Tibial nerve (tissue), 4 donors: ENCODE measurements at regions not wholly inside any gene's neighbourhood (a gene's known extent, or its start where the extent isn't known, plus 50 kb on each side); places are given as distances from the start of the nearest gene placed in this dataset.

ENCODE experiments used
- DNase-seq, 2 donors: peaks; one replicate each; pipeline ENCODE4 v3.0.0-alpha.2; 2019; ENCODE audit warnings: low spot score in 2 of 2
- H3K27ac ChIP-seq, 4 donors: fragments of 200-600 bp; sonication (generic) in 3 of 4; one replicate each; pipeline ENCODE4 v1.5.1; 2017 to 2019; ENCODE audit warnings: mild to moderate bottlenecking in 1 of 4
- H3K27me3 ChIP-seq, 2 donors: fragments of 200-600 bp; sonication (generic) in 1 of 2; one replicate each; pipeline versions ENCODE4 v1.5.1 to v1.6.0; 2017 to 2019
- H3K36me3 ChIP-seq, 3 donors: fragments of 200-600 bp; sonication (generic); one replicate each; pipeline ENCODE4 v1.5.1; 2018 to 2019
- H3K4me1 ChIP-seq, 4 donors: fragments of 200-600 bp; sonication (generic) in 3 of 4; one replicate each; pipeline ENCODE4 v1.5.1; 2017 to 2019
- H3K4me3 ChIP-seq, 4 donors: fragments of 200-600 bp; sonication (generic) in 3 of 4; one replicate each; pipeline ENCODE4 v1.5.1; 2017 to 2019; ENCODE audit warnings: mild to moderate bottlenecking in 1 of 4, moderate library complexity in 1 of 4
- H3K9me3 ChIP-seq, 4 donors: fragments of 200-600 bp; sonication (generic) in 3 of 4; one replicate each; pipeline ENCODE4 v1.5.1; 2017 to 2019
- CTCF ChIP-seq, 5 experiments: fragments of 200-600 bp in 3 of 5; fragments of 450-650 bp in 2 of 5; sonication (generic) in 3 of 5; IDR thresholded peaks; one replicate each; pipeline ENCODE4 v1.5.1; 2016 to 2019; ENCODE audit warnings: antibody characterized with exemption in 5 of 5, mild to moderate bottlenecking in 3 of 5, moderate library complexity in 2 of 5
- EP300 ChIP-seq, 2 donors: sonication (generic); formaldehyde crosslinking; IDR thresholded peaks; one replicate each; pipeline ENCODE4 v1.6.1; 2017; ENCODE audit warnings: antibody characterized with exemption in 2 of 2, mild to moderate bottlenecking in 1 of 2
- POLR2A ChIP-seq, 2 donors: fragments of 450-650 bp; IDR thresholded peaks; one replicate each; pipeline ENCODE4 v1.6.1; 2017; ENCODE audit warnings: antibody characterized with exemption in 2 of 2, mild to moderate bottlenecking in 2 of 2, moderate library complexity in 2 of 2
- WGBS, 2 donors: methylation state at CpG; one replicate each; pipeline ENCODE4 v1.1.5; 2018; 5-methylcytosine and 5-hydroxymethylcytosine counted together

- H3K36me3 ChIP-seq = no peaks in the 10 kb centered on the region
- no peak for DNase-seq
- H3K27ac ChIP-seq = no peak overlapping the region
- H3K4me3 ChIP-seq = no peak overlapping the region
- no peaks in the 10 kb centered on the region for H3K27me3 ChIP-seq
- TF ChIP-seq EP300 (IDR thresholded peaks at IDR 0.05) (no peak), POLR2A (IDR thresholded peaks at IDR 0.05) (no peak), CTCF (IDR thresholded peaks at IDR 0.05) (no peak)
- H3K9me3 ChIP-seq = no peaks in the 10 kb centered on the region
- H3K4me1 ChIP-seq = peaks cover 0 to 8% (median 0%) of the 10 kb centered on the region in 4 donors
- WGBS, 2 donors = 85 to 86% methylated on average over 4 of the region's 4 CpGs
Observed at GRCh38 chr2:144190908-144191605, 328.9 kb downstream of the ZEB2 start.

- H3K4me3 ChIP-seq = no peak overlapping the region
- 89 to 90% methylated on average over 9 of the region's 9 CpGs for WGBS, 2 donors
Observed at GRCh38 chr2:144183727-144184126, 336.2 kb downstream of the ZEB2 start.

GRCh38 chr2:144181001-144181400, 338.9 kb downstream of the ZEB2 start:
- peaks cover 0 to 13% (median 0%) of the 10 kb centered on the region in 3 donors for H3K36me3 ChIP-seq

More at GRCh38 chr2:144183727-144184126, 336.2 kb downstream of the ZEB2 start:
- no peaks in the 10 kb centered on the region for H3K9me3 ChIP-seq
- peaks cover 0 to 6% (median 0%) of the 10 kb centered on the region in 3 donors for H3K36me3 ChIP-seq
- no peak overlapping the region for H3K27ac ChIP-seq
- no peaks in the 10 kb centered on the region for H3K27me3 ChIP-seq
- TF ChIP-seq POLR2A (IDR thresholded peaks at IDR 0.05) = no peak
- no peak for TF ChIP-seq EP300 (IDR thresholded peaks at IDR 0.05)
- no peak for TF ChIP-seq CTCF (IDR thresholded peaks at IDR 0.05)
- H3K4me1 ChIP-seq = peaks cover 0 to 6% (median 0%) of the 10 kb centered on the region in 4 donors
- no peak for DNase-seq

GRCh38 chr2:144180131-144180530, 339.8 kb downstream of the ZEB2 start:
- WGBS, 2 donors = 51 to 52% methylated on average over 3 of the region's 3 CpGs
- TF ChIP-seq POLR2A (IDR thresholded peaks at IDR 0.05) = no peak
- no peak for TF ChIP-seq CTCF (IDR thresholded peaks at IDR 0.05)
- TF ChIP-seq EP300 (IDR thresholded peaks at IDR 0.05) = no peak

More at GRCh38 chr2:144181001-144181400, 338.9 kb downstream of the ZEB2 start:
- H3K9me3 ChIP-seq = no peaks in the 10 kb centered on the region
- no peak overlapping the region for H3K4me3 ChIP-seq
- WGBS, 2 donors = 70 to 79% methylated on average over 1 of the region's 1 CpG
- H3K27me3 ChIP-seq = no peaks in the 10 kb centered on the region
- TF ChIP-seq CTCF (IDR thresholded peaks at IDR 0.05) (no peak), EP300 (IDR thresholded peaks at IDR 0.05) (no peak), POLR2A (IDR thresholded peaks at IDR 0.05) (no peak)
- no peak overlapping the region for H3K27ac ChIP-seq
- DNase-seq = no peak
- H3K4me1 ChIP-seq = peaks cover 0 to 6% (median 0%) of the 10 kb centered on the region in 4 donors

GRCh38 chr2:144170179-144170578, 349.7 kb downstream of the ZEB2 start:
- Histone ChIP-seq H3K36me3 (peaks cover 0 to 18% (median 0%) of the 10 kb centered on the region in 3 donors), H3K9me3 (no peaks in the 10 kb centered on the region), H3K27me3 (no peaks in the 10 kb centered on the region), H3K27ac (no peak overlapping the region), H3K4me3 (no peak overlapping the region), H3K4me1 (no peaks in the 10 kb centered on the region)
- 86 to 95% methylated on average over 1 of the region's 1 CpG for WGBS, 2 donors
- no peak for TF ChIP-seq CTCF (IDR thresholded peaks at IDR 0.05)
- TF ChIP-seq EP300 (IDR thresholded peaks at IDR 0.05) = no peak
- TF ChIP-seq POLR2A (IDR thresholded peaks at IDR 0.05) = no peak
- no peak for DNase-seq

More at GRCh38 chr2:144180131-144180530, 339.8 kb downstream of the ZEB2 start:
- Histone ChIP-seq H3K27ac (no peak overlapping the region), H3K36me3 (peaks cover 0 to 13% (median 0%) of the 10 kb centered on the region in 3 donors), H3K27me3 (no peaks in the 10 kb centered on the region), H3K9me3 (no peaks in the 10 kb centered on the region), H3K4me1 (peaks cover 0 to 6% (median 0%) of the 10 kb centered on the region in 4 donors), H3K4me3 (no peak overlapping the region)
- DNase-seq = no peak
